NCI-H1092 (cell line): ENCODE measurements at regions not wholly inside any gene's neighbourhood (a gene's known extent, or its start where the extent isn't known, plus 50 kb on each side); places are given as distances from the start of the nearest gene placed in this dataset.

Experiments used
- DNase-seq: peaks from one replicate; lab custom pipeline; 2025; lab: John Stamatoyannopoulos, UW

DNA sequence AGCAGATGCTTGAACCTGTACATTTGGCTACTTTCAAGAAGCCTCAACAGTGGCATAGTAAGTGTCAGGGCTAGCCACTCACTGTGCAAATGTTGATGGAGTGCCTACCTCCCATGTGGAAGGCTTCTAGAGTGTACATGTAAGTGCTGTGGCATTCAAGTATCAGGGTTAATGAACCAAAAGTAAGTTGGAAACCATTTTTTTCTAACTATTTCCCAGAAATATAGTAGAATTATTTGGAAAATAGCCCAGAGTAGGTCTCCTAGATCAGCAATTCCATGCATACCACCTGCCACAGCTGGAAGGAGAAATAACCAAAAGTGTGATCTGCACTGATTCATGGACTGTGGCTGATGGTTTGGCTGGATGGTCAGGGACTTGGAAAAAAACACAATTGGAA lies 53.3 kb downstream of the FOXD1 start:
- DNase-seq: no peak

DNA sequence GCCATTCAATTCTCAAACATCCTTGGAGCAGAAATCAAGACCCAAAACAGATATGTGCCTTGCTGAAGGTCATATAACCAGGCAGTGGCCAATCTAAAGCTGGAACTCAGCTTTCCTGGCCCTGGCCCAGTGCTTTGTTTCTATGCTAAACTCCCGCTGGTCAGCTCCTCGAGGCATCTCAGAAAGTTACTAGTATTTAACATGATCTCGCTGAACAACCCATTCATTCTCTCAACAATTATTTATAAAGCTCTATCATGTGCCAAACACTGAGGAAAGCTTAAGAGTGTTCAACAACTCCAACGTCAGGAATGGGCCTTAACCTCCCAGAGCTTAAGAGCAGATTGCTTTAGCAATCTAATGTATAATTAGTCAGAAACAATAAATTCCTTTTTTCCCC lies 54.0 kb downstream of the FOXD1 start:
- DNase-seq: no peak

DNA sequence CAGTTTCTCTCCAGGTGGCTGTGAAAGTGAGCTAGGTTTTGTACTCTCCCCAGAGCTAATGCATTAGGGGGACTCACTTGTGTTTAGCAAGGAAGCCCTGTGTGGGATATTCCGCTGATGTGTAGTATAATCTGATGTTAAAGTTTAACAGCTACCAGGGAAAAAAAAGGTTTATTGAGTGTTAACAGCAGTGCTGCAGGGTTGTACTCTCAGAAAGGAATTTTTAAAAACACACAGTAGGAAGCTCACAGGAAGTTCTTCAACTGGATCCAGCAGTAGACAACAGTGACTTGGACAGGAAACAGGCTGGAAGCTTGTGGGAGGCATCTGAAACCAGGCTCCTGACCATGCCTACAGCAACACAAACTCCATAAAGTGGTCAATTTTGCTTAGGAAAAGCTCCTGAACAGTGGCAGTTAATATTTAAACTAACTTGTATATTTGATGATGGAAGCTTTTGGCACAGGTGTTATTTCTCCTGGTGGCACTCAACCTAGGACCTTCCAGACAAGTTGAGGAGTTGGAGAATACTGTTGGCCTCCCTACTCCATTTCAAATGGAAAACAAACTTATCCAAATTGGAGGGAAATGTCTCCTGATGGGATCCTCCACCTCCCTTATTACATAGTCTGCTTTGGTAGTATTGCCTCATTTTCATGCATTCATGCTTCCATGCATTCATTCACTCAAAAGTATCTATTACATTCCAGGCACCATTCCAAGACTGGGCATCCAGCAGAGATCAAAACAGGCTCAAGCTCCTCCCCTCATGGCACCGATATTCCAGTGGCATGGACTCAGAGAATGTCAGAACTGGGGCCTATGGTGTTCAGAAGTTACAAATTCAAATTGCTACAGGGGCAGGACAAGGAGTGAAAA lies 54.7 kb downstream of the FOXD1 start:
- no peak for DNase-seq

DNA sequence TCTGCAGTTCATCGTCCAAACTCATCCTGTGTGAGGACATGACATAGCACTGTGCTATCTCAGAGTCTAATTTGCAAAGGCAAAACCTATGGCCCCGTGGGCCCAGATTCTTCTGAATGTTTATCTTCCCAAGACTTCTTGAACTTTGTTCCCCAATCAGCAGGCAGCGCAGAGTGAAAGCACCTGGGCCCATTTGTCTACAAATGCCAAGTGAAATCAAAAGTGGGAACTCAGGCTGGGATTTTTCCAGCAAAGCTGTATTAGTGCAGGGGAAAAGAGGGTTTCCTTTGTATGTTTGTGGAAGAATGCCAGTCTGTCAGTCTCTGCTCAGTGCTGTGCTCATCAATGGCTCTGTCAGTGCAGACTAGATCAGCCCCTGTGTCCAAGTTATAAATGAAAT lies 55.8 kb downstream of the FOXD1 start:
- DNase-seq: no peak

DNA sequence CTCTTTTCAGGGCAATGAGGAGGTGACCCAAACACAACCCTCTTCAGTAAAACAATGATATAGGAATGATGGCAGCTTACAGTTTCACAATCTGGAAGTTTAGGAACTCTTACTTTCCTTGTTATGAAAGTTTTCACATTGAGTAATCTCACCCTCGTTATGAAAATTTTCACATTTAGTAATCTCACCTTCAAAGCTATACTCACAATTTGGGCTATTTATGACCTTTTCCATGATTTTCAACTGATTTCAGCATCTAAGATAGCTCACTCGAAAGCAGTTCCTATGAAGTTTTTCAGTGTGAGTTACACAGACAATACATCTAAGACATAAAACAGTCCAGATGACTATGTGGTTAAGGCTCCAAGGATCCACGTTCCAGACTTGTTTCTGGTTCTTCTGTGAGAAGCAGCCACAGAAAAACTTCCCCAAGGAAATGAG lies 57.1 kb downstream of the FOXD1 start:
- no peak for DNase-seq

DNA sequence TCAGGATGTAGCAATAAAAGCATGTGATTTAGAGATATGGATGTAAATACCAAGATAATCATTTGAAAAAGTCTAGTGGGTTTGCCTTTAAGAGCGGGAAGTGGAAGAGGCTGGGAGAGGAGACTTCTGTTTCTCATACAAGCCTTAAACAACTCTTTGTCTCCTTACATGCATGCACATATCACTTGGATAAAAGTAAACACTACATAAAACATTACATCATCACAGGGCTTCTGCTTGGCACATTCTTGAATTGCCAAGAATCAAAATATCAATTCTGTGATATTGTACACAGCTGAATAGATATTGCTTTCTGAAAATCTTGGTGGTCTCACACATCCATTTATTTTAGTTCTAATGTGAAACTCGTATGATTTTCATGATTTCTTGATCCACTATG lies 57.6 kb downstream of the FOXD1 start:
- no peak for DNase-seq

DNA sequence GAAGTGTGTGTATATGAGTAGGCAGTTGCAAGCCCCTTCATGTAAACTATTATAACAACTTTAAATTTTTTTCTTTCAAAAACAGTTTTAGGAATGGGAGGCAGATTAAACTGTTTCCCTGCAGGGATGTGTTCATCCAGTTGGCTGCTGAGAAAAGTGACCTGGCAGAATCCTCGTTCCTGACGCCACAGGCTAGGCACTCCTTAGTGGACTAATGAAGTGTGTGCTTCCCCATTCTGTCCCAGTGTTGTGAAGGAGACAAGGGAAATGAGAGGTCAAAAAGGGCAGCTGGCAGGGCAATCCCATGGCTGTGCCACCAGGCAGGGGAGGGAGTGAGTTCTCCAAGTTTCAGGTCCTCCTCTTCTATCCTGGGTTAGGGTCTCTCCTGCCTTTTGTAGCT lies 59.8 kb downstream of the FOXD1 start:
- DNase-seq: no peak

DNA sequence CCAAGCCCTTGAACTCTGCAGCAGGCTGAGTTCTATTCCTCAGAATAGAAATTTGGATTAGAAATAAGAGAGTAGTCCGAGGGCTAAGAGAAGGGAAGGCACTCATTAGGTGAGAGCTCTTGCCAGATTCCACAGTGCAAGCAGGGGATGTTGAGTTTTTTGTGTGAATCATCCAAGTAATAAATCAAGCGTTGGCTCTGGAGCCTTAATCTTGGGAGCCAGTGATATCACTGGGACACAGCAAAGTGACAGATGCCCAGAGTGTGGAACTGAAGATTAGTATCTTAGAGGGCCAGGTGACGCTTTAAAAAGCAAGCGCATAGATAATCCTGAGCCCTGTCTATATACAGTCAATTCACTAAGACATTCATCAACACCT lies 60.3 kb downstream of the FOXD1 start:
- DNase-seq: no peak

DNA sequence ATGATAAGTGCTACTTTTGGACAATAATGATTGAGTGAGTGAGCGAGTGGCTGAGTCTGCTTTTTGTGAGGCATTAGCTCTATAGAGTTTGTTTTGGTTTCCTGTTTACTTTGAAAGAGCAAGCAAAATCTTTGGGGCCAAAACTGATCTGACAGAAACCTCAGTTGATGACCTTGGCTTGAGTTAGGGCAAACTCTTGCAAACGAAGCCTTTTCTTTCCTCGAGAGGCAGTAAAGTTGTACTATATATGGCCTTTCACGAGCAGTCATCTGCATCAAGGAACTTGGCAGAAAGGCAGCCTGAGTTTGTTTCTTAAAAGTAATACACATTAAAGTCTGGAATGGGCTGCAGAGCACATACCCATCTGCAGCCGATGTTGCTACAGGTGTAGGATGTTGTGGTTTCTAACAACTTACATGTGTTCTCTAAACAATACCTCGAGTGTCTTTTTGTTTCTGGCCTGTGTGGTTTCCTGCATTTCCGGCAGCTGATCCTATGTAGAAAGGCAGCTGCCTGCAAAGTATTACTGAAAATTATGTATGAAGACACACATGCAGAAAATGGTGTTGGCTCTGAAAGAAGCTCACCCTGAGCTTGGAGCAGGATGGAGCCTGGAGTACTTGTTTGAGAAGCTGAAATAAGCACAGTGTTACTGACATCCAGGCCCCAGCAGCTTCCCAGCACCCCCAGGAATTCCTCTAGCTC lies 60.8 kb downstream of the FOXD1 start:
- no peak for DNase-seq

DNA sequence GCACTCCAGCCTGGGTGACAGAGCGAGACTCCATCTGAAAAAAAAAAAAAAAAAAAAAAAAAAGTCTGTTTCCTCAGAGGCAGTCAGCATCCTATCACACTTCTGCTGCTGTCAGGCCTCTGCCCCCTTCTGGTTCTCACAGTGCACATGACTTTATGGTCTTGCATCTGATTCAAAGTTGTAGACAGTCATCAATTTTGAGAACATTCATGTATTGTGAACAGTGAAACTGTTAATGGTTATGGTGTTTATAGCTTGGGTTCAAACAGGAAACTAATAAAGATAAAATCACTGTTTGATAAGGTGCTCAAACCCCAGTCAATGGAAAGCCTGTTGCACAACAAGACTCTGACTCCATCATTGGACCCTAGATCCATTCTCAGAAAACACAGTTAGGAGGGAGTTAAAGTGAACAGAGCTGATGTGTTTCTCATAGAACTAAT lies 61.4 kb downstream of the FOXD1 start:
- DNase-seq: no peak

DNA sequence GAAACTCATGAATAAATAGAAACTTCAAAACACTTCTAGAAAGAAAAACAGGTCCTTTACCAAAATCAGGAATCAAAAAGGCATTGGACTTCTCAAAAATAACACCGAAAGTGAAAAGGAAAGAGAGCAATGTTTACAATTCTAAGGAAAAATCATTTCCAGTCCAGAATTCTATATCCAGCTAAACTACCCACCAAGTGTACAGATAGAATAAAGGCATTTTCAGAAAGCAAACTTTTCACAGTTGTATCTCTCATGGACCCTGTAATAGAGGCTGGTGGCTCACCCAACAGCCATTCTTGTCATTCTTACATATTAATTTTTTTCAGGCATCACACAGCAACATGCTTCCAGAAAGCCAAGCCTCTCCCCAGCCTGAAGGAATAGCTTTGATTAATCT lies 63.7 kb downstream of the FOXD1 start:
- DNase-seq: no peak

DNA sequence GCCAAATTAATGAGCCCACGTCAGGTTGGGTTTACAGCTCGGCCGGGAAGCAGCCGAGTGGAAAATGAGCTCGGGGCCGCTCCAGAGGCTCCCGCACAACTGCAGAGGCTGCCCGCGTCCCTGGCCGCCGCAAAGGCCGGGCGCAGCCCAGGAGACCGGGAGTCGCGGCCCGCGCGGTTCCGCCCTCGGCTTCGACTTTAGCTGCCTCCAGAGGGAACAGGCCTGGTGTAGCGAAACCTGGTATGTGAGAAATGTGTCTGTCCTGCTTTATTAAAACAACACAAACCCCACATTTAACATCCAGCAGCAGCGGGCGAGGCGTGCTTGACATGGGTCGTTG lies 66.2 kb downstream of the FOXD1 start:
- DNase-seq: no peak

DNA sequence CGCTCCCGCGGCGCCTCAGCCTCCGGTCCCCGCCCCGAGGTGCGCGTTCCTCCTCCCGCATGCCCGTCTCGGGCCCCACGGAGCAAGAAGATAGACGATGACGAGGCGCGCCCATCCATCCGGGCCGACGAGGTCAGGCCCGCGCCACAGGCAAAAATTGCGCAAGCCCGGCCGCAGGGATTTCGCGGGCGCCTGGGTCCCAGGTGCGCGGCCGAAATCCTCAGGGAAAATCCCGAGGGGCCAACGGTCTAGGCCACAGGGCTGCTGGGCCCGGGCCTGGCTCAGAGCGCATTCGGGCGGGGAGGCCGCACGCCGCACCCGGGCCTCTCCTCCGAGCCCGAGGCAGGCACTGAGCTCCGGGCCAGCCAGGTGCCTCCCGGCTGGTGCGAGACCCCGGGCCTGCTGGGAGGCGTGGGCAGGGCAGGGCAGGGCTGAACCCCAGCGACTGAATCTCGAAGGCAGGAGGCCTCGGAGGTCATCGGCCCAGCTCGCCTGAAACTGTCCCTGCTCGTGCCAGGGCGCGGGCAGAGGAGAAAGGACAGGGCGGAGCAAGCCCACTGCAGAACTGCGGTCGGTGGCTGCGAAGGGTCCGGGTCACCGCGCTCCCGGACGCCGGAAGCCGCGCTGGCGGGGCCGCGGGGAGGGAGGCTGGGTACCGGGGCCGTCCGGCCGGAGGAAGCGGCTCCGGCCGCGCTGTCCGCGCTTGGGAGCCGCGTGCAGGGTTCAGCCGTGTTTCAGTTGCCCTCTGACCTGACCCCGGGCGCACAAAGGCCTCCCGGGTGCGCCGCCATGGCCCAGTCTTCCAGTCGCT lies 66.8 kb downstream of the FOXD1 start:
- DNase-seq: no peak

DNA sequence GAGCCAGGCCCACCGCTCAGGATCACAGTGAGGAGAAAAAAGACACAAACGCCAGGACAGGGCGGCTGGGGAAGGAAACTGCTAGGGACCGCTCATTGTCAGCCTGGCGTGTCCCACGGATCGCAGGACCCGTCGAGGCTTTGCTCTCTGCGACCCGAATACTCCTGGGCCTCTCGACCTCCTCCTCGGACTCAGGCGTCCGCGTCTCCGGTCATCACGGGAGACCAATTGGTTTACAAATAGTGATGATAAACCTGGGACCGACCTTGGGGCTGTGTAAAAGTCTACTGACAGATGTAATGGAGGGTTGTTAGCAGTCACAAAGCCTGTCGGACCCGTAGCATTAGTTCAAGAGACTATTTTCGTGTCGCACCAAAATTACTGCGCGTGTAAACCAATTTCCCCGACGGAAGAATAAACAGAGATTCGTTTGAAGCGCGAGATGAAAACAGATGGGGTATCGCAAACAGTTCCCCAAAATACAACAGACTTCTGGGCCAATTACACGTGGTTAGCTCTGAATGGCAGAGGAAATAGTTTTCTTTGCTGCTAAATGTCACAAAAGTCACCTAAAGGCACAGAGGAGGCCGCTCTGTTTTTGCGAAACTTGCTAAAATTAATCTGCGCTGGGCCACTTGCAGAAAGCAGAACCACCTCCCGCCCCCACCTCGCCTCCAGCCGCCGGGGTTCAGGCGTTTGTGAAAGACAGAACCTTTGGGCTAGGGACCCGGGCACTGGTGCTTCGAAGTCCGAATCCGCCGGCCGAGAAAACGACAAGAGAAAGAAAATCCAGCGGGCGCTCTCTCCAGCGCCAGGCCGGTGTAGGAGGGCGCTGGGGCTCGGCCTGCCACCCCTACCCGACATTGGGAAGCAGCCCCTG lies 67.6 kb downstream of the FOXD1 start:
- no peak for DNase-seq

DNA sequence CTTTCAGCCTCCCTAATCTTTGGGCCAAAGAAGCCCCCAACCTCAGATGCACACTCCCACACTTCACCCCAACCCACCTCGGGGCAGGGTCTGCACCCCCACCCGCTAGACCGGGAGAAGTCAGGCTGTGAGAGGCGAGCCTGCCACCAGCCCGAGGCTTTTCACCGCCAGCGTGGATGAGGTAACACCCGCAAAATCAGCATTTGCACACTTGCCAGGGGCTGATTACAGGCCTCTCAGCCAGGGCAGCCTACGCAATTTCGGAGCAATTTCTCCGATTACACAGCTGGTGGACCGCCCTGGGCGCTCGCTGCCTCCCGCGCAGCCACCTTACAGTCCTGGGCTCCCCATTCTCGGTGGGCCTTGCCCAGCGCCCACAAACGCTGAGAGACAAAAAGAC lies 68.5 kb downstream of the FOXD1 start:
- no peak for DNase-seq

DNA sequence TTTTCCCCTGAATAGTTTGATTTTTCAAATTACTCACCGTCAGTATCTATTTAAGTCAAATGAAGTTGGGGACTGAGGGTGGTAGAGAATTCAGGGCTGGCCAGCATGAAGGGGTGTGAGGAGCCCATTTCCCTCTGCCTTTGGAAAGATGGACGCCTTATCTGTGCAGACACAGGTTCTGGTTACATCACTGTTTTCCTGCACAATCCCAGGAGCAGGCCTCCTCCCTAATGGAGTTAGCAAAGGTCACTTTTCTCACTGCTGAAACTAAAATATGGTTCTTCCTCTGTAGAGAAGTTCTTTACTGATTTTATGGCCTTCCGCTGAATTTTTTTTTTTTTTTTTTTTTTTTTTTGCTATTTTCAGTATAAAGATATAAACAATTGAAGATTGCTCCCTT lies 69.1 kb downstream of the FOXD1 start:
- DNase-seq: no peak

DNA sequence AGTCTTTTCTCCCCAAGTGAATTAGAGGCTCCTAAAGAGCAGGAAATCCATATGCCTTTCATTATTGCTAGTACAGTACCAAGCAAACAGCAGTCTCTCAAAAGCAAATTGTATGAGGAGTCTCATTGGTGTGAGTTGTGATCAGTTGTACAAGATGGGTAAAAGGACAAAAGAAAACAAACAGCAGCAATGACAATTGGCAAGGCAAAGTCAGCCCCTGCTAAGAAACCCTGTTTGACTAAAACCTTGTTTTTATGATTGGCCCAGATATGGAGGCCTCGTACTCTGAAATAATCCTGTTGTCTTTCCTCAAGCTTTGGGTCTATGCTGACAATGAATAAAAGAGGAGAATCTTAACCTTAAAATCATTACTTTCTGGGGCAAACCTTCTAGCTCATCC lies 69.8 kb downstream of the FOXD1 start:
- DNase-seq: no peak

DNA sequence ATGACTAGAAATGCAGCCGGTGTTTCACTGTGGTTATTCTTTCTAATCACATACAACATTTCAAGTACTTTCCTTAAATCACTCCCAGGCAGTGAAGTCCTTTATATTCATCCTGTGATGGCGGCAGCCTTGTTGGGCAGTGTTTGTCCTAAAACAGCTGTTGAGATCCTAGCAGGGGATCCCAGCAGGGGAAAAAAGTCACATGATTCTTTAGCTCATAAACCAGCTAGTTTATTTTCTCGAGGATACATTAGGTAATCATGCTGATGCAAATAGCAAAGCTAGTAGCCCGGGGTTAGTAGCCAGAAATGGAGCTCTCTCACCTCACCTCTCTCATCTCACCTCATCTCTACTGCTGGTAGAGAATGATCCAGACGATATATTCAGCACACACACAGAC lies 70.5 kb downstream of the FOXD1 start:
- no peak for DNase-seq

DNA sequence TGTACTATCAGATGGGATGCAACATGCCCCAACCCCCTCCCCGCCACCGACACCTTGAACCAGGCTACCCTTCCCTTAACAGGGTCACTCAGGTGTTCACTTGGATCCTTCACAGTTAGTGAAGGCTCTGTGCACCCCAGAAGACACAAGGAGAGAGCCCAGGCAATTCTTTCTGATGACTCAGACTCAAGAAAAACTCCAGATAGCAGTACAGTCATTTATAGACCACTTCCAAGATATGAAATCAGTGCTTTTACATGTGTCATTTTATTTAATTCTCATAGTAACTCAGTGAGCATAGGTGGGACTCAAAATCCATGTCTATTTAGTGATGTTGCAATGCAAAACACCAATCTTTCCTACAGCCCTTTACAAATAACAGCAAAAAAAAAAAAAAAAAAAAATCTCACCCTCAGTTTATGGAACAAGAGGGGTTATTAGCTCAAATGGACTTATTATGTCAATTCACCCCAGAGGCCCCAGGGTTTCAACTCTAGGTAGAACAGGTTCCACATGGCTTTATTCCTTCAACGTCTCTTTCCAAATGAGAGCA lies 71.9 kb downstream of the FOXD1 start:
- no peak for DNase-seq

DNA sequence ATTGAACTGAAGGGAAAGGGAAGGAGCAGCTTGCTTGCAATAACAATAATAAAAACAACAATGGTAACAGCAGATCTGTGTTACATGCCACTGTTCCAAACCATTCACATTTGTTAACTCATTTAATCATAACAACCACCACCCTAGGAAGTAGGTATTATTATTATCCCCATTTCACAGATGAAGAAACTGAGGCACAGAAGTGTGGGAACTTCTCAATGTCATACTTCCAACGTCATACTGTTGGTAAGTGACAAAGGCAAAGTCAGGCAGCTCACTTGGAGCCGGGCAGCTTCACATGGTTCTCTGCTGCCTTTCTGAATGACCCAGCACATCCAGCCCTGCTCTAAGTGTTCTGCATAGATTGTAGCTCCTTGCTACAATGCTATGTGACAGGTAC lies 72.6 kb downstream of the FOXD1 start:
- no peak for DNase-seq

DNA sequence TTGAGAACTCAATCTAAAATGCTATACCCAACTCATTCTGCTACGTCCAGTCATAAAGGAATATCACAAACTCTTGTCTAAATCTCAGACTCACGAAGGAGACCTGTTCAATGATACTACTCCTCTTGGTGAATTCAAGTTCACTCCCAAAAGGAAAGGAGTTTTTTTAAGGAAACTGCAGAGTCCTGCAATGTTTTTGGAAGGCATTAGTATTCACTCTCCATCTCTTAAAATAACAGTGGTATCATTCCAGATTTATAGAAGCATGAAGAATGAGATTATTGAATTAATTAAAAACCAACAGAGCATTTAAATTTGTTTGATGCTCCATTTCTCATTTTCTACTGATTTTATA lies 73.4 kb downstream of the FOXD1 start:
- DNase-seq: no peak
